ENCODE measurements at regions not wholly inside any gene's neighbourhood (a gene's known extent, or its start where the extent isn't known, plus 50 kb on each side); places are given as distances from the start of the nearest gene placed in this dataset.

GRCh38 chr6:145009711-145010110, 724.6 kb downstream of the UTRN start:
- no peak overlapping the region for H3K27ac ChIP-seq (ENCODE audit: low read depth in 1 of 2, low read length in 2 of 2)
- H3K4me1 ChIP-seq (ENCODE audit: insufficient read depth, low read length): no peaks in the 10 kb centered on the region
- no peaks in the 10 kb centered on the region for H3K36me3 Mint-ChIP-seq (ENCODE audit: low read depth)
- DNase-seq (no peak), ATAC-seq (ENCODE audit: poor library complexity) (no peak)
- no peak overlapping the region for H3K27ac Mint-ChIP-seq
- intact Hi-C loops (cut with DNase I, micrococcal nuclease): no loop called here
- CTCF ChIA-PET: no interaction called here
- H3K9me3 ChIP-seq (ENCODE audit: control insufficient read depth in 1 of 2, insufficient read depth in 1 of 2, low read length in 2 of 2): no peaks in the 10 kb centered on the region
- H3K27me3 ChIP-seq (ENCODE audit: control insufficient read depth in 1 of 2, insufficient read depth in 2 of 2, low read length in 2 of 2): peaks cover 0 to 5% of the 10 kb centered on the region in 2 experiments
- TF ChIP-seq, protein P1, sequence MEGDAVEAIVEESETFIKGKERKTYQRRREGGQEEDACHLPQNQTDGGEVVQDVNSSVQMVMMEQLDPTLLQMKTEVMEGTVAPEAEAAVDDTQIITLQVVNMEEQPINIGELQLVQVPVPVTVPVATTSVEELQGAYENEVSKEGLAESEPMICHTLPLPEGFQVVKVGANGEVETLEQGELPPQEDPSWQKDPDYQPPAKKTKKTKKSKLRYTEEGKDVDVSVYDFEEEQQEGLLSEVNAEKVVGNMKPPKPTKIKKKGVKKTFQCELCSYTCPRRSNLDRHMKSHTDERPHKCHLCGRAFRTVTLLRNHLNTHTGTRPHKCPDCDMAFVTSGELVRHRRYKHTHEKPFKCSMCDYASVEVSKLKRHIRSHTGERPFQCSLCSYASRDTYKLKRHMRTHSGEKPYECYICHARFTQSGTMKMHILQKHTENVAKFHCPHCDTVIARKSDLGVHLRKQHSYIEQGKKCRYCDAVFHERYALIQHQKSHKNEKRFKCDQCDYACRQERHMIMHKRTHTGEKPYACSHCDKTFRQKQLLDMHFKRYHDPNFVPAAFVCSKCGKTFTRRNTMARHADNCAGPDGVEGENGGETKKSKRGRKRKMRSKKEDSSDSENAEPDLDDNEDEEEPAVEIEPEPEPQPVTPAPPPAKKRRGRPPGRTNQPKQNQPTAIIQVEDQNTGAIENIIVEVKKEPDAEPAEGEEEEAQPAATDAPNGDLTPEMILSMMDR (IDR thresholded peaks at IDR 0.05): no peak
- peaks cover 15% of the 10 kb centered on the region for H3K27me3 Mint-ChIP-seq
- H3K4me1 Mint-ChIP-seq (ENCODE audit: low read depth): no peaks in the 10 kb centered on the region
- no peaks in the 10 kb centered on the region for H3K36me3 ChIP-seq (ENCODE audit: insufficient read depth, low read length)
- no peaks in the 10 kb centered on the region for H3K9me3 Mint-ChIP-seq
- POLR2A ChIA-PET: no interaction called here
- H3K4me3 ChIP-seq (ENCODE audit: low read length): no peak overlapping the region
- H3K4me3 Mint-ChIP-seq: no peak overlapping the region

- no peak overlapping the region for H3K4me3 Mint-ChIP-seq
- H3K27me3 Mint-ChIP-seq: peaks cover 8% of the 10 kb centered on the region
- H3K9me3 Mint-ChIP-seq: no peaks in the 10 kb centered on the region
- intact Hi-C loops (cut with DNase I, micrococcal nuclease): no loop called here
- H3K27ac ChIP-seq (ENCODE audit: low read depth in 1 of 2, low read length in 2 of 2): no peak overlapping the region
- TF ChIP-seq, protein P1 (IDR thresholded peaks at IDR 0.05): no peak
- no peaks in the 10 kb centered on the region for H3K27me3 ChIP-seq (ENCODE audit: control insufficient read depth in 1 of 2, insufficient read depth in 2 of 2, low read length in 2 of 2)
- H3K9me3 ChIP-seq (ENCODE audit: control insufficient read depth in 1 of 2, insufficient read depth in 1 of 2, low read length in 2 of 2): no peaks in the 10 kb centered on the region
- no peaks in the 10 kb centered on the region for H3K4me1 Mint-ChIP-seq (ENCODE audit: low read depth)
- H3K4me1 ChIP-seq (ENCODE audit: insufficient read depth, low read length): no peaks in the 10 kb centered on the region
- no peak overlapping the region for H3K4me3 ChIP-seq (ENCODE audit: low read length)
- H3K36me3 Mint-ChIP-seq (ENCODE audit: low read depth): no peaks in the 10 kb centered on the region
- ChIA-PET POLR2A (no interaction called here), CTCF (no interaction called here)
- no peak for DNase-seq
- H3K36me3 ChIP-seq (ENCODE audit: insufficient read depth, low read length): no peaks in the 10 kb centered on the region
- no peak overlapping the region for H3K27ac Mint-ChIP-seq
- no peak for ATAC-seq (ENCODE audit: poor library complexity)
These were observed 723.2 kb downstream of the EPM2A start for GRCh38 chr6:145012039-145012662.

DNA sequence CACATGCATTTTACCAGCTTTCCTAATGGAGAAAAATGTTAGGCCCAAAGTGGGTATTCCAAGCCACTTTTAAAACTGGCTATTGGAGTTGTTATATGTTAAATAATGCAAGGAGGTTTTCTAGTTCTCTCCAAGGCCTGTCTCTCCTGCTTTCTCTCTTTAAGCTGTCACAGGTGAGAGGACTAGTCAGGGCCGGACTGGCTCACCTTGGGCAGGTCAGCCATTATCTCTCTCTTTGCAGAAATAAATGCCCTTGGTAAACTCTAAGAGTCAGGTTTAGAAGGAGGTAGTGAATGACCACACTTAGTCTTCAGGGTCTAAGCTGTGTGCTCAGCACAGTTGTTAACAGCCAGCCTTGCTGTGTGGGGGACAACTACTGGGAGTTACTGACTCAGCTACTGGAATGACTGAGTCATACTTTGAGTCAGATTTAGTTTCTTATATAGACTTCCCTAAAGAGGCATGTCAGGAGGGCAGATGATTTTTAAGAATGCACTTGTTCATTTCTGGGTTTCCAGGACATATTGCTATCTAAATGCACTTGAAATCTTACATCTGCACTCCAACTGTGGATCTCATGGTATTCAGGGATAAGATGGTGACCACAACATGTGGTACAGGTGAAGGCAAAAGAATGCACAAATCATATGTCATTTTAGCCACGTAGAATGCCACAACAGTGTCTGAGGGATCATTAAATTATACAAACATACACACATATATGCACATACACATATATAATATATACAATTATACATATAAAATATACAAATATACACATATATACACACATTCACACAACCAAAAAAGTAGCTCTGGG, 719.4 kb downstream of the EPM2A start:
- Mint-ChIP-seq H3K9me3 (no peaks in the 10 kb centered on the region), H3K27me3 (no peaks in the 10 kb centered on the region), H3K4me3 (no peak overlapping the region), H3K27ac (no peak overlapping the region), H3K4me1 (ENCODE audit: low read depth) (no peaks in the 10 kb centered on the region), H3K36me3 (ENCODE audit: low read depth) (no peaks in the 10 kb centered on the region)
- ATAC-seq (ENCODE audit: poor library complexity): no peak
- Histone ChIP-seq H3K36me3 (ENCODE audit: insufficient read depth, low read length) (no peaks in the 10 kb centered on the region), H3K27ac (ENCODE audit: low read depth in 1 of 2, low read length in 2 of 2) (no peak overlapping the region), H3K4me3 (ENCODE audit: low read length) (no peak overlapping the region), H3K4me1 (ENCODE audit: insufficient read depth, low read length) (no peaks in the 10 kb centered on the region), H3K27me3 (ENCODE audit: control insufficient read depth in 1 of 2, insufficient read depth in 2 of 2, low read length in 2 of 2) (no peaks in the 10 kb centered on the region), H3K9me3 (ENCODE audit: control insufficient read depth in 1 of 2, insufficient read depth in 1 of 2, low read length in 2 of 2) (no peaks in the 10 kb centered on the region)
- ChIA-PET POLR2A (no interaction called here), CTCF (no interaction called here)
- intact Hi-C loops (cut with DNase I, micrococcal nuclease): no loop called here
- TF ChIP-seq, protein P1 (IDR thresholded peaks at IDR 0.05): no peak
- peak in 2 of 14 experiments; percentile 11 to 31 for DNase-seq

All from CD4-positive, alpha-beta T cell (primary cell).